ENCODE measurements at regions not wholly inside any gene's neighbourhood (a gene's known extent, or its start where the extent isn't known, plus 50 kb on each side); places are given as distances from the start of the nearest gene placed in this dataset.

GRCh38 chr5:158155811-158156505 lies 297.0 kb upstream of the CLINT1 start:
- no peak for TF ChIP-seq EZH2phosphoT487 (IDR thresholded peaks at IDR 0.05; ENCODE audit: borderline replicate concordance, low read depth, low read length)
- no peak for TF ChIP-seq CTCF (conservative IDR thresholded peaks at IDR 0.05; ENCODE audit: low read length)
- Histone ChIP-seq H4K20me1 (ENCODE audit: insufficient read depth, low read length) (no peaks in the 10 kb centered on the region), H3K9me3 (ENCODE audit: low read length) (no peaks in the 10 kb centered on the region), H3K4me2 (ENCODE audit: low read length) (no peak overlapping the region), H3K9me2 (ENCODE audit: insufficient read depth, low read length) (no peaks in the 10 kb centered on the region), H3K36me3 (ENCODE audit: insufficient read depth, low read length) (no peaks in the 10 kb centered on the region), H2AFZ (ENCODE audit: low read length) (no peak overlapping the region), H3K79me2 (ENCODE audit: insufficient read depth, low read depth, low read length) (no peaks in the 10 kb centered on the region), H3K4me3 (ENCODE audit: low read depth, low read length, poor library complexity, severe bottlenecking) (no peak overlapping the region), H3K27ac (ENCODE audit: low read depth, low read length, poor library complexity, severe bottlenecking) (no peak overlapping the region), H3K4me1 (ENCODE audit: insufficient read depth, low read length, poor library complexity, severe bottlenecking) (no peaks in the 10 kb centered on the region)
- ChIA-PET CTCF (ENCODE audit: unreplicated experiment) (interaction anchor here (0.5 kb wide), 1 partner anchor 961 kb away, joined by 6 read pairs; no protein-coding TSS in a partner anchor), POLR2A (interaction anchor here (0.9 kb wide), 1 partner anchor 968 kb away, joined by 3 read pairs; no protein-coding TSS in a partner anchor)
- intact Hi-C loops (cut with micrococcal nuclease; ENCODE audit: unreplicated experiment), result loop anchor here (5.0 kb wide), 1 partner anchor 971 kb away; no protein-coding TSS in a partner anchor
- no TSS peak for BruUV-seq (replicated peaks)
- DNase-seq (ENCODE audit: low spot score), result no peak

GRCh38 chr5:158155067-158155466 lies 296.1 kb upstream of the CLINT1 start:
- ChIA-PET POLR2A (interaction anchor here (0.9 kb wide), 1 partner anchor 15 kb away, joined by 3 read pairs; no protein-coding TSS in a partner anchor), CTCF (ENCODE audit: unreplicated experiment) (no interaction called here)
- Histone ChIP-seq H3K4me3 (ENCODE audit: low read depth, low read length, poor library complexity, severe bottlenecking) (no peak overlapping the region), H3K79me2 (ENCODE audit: insufficient read depth, low read depth, low read length) (no peaks in the 10 kb centered on the region), H3K4me2 (ENCODE audit: low read length) (no peak overlapping the region), H3K9me2 (ENCODE audit: insufficient read depth, low read length) (no peaks in the 10 kb centered on the region), H3K4me1 (ENCODE audit: insufficient read depth, low read length, poor library complexity, severe bottlenecking) (no peaks in the 10 kb centered on the region), H3K9me3 (ENCODE audit: low read length) (no peaks in the 10 kb centered on the region), H3K27ac (ENCODE audit: low read depth, low read length, poor library complexity, severe bottlenecking) (no peak overlapping the region), H4K20me1 (ENCODE audit: insufficient read depth, low read length) (no peaks in the 10 kb centered on the region), H2AFZ (ENCODE audit: low read length) (no peak overlapping the region), H3K36me3 (ENCODE audit: insufficient read depth, low read length) (no peaks in the 10 kb centered on the region)
- DNase-seq (ENCODE audit: low spot score), result no peak
- intact Hi-C loops (cut with micrococcal nuclease; ENCODE audit: unreplicated experiment), result loop anchor here (5.0 kb wide), 1 partner anchor 972 kb away; no protein-coding TSS in a partner anchor
- BruUV-seq (replicated peaks), result no TSS peak
- no peak for TF ChIP-seq CTCF (conservative IDR thresholded peaks at IDR 0.05; ENCODE audit: low read length)
- no peak for TF ChIP-seq EZH2phosphoT487 (IDR thresholded peaks at IDR 0.05; ENCODE audit: borderline replicate concordance, low read depth, low read length)
